NCI-H2196 (cell line): ENCODE measurements at regions not wholly inside any gene's neighbourhood (a gene's known extent, or its start where the extent isn't known, plus 50 kb on each side); places are given as distances from the start of the nearest gene placed in this dataset.

ENCODE experiments used
- DNase-seq: peaks from one replicate; lab custom pipeline; 2025; ENCODE audit not compliant: unreplicated experiment; lab: John Stamatoyannopoulos, UW

DNA sequence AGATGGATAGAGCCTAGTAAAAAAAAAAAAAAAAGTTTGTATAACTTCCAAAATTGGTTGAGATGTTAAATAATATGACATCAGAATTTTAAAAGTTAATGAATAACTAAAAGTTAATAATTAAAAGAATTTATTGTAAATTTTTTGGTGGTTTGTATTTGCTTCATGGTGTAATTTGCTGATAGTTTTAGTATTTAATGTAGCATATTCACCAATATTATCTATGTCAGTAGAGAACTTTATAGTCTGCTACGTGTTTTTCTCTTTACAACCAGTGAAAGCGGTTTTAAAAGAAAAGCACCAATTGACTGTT, 51.8 kb upstream of the STEAP4 start:
- no peak for DNase-seq

DNA sequence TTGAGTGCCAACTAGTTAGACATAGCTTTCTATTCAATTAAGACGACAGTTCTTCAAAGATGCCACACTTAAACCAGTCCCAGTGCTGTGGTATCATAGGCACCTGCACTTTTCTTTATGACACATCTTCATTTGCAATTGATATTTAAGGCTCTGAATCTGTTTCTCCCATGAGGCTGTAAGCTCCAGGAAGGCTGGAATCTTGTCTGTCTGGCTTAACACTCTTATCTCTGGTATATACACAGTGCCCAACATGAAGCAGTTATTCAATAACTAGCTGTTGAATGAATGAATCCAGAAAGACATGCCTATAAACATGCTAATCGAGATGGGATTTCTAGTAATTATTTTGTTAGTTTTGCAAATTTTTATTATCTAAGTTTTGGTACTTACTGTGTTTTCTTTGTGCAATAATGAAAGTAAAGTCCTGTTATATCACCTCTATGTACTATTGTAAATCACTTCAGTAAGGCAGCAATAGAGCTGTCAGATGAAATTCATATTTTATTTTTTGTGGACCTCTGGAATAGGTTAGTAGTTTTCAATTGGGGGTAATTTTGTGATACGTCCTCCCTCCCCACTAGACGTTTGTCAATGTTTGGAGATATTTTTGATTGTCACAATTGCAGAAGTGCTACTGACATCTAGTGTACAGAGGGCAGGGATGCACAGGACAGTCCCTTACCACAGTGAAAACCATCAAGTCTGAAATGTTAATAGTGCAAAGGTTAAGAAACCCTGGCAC, 51.3 kb upstream of the STEAP4 start:
- peak; percentile 11 for DNase-seq

DNA sequence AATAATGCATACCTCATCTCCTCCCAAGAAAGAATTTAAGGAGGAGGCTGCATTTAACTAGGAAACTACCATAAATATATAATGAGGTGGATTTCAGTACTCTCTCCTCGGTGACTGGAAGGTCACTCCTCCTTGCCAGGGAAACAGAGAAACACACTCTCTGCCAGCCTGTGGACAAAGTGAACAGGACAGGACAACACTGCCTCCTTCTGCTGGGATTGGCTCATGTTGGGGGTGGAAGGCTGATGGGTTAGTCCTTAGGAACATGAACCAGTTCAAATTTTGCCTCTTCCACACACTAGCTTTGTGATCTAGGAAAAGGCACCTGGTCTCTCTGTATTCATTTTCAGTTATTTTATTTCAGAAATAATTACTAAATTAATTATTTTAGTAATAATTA, 50.6 kb upstream of the STEAP4 start:
- no peak for DNase-seq
